Fibroblast of peridontal ligament (primary cell): ENCODE measurements at regions not wholly inside any gene's neighbourhood (a gene's known extent, or its start where the extent isn't known, plus 50 kb on each side); places are given as distances from the start of the nearest gene placed in this dataset.

Experiments used
- DNase-seq: peaks from one replicate; pipeline ENCODE4 v3.0.0-alpha.2; 2010; ENCODE audit errors: extremely low read depth

GRCh38 chr13:39938596-39938995 lies 283.1 kb downstream of the COG6 start:
- no peak for DNase-seq

GRCh38 chr13:39941236-39941635 lies 285.8 kb downstream of the COG6 start:
- DNase-seq, result no peak

- DNase-seq, result no peak
Measured at GRCh38 chr13:39941911-39942551, 286.6 kb downstream of the COG6 start.

- DNase-seq, result peak; percentile 60
Measured at GRCh38 chr13:39942552-39943273, 287.3 kb downstream of the COG6 start.

- no peak for DNase-seq
Measured at GRCh38 chr13:39943711-39944110, 288.2 kb downstream of the COG6 start.

- DNase-seq, result no peak
Measured at GRCh38 chr13:39945226-39945625, 289.8 kb downstream of the COG6 start.

- no peak for DNase-seq
Measured at GRCh38 chr13:39946769-39947168, 291.3 kb downstream of the COG6 start.

- no peak for DNase-seq
Measured at GRCh38 chr13:39951301-39951700, 295.8 kb downstream of the COG6 start.

- no peak for DNase-seq
Measured at GRCh38 chr13:39952249-39953233, 297.1 kb downstream of the COG6 start.

GRCh38 chr13:39954476-39954875 lies 299.0 kb downstream of the COG6 start:
- no peak for DNase-seq

GRCh38 chr13:39955560-39955959 lies 300.1 kb downstream of the COG6 start:
- DNase-seq, result no peak

- DNase-seq, result no peak
Measured at GRCh38 chr13:39956036-39956435, 300.6 kb downstream of the COG6 start.

- no peak for DNase-seq
Measured at GRCh38 chr13:39957868-39958677, 302.6 kb downstream of the COG6 start.

- no peak for DNase-seq
Measured at GRCh38 chr13:39959497-39960144, 304.2 kb downstream of the COG6 start.

- no peak for DNase-seq
Measured at GRCh38 chr13:39960191-39960590, 304.7 kb downstream of the COG6 start.

GRCh38 chr13:39961036-39961435 lies 305.6 kb downstream of the COG6 start:
- DNase-seq, result no peak

- DNase-seq, result no peak
Measured at GRCh38 chr13:39963612-39964011, 308.1 kb downstream of the COG6 start.

- no peak for DNase-seq
Measured at GRCh38 chr13:39965309-39965708, 309.8 kb downstream of the COG6 start.

GRCh38 chr13:39967199-39967959 lies 311.9 kb downstream of the COG6 start:
- no peak for DNase-seq
